ENCODE measurements at regions not wholly inside any gene's neighbourhood (a gene's known extent, or its start where the extent isn't known, plus 50 kb on each side); places are given as distances from the start of the nearest gene placed in this dataset.
"Not testable (repeated sequence)": the region's sequence is repeated elsewhere in the genome, so short reads cannot be mapped to it uniquely, and the experiment has no call there.

DNA sequence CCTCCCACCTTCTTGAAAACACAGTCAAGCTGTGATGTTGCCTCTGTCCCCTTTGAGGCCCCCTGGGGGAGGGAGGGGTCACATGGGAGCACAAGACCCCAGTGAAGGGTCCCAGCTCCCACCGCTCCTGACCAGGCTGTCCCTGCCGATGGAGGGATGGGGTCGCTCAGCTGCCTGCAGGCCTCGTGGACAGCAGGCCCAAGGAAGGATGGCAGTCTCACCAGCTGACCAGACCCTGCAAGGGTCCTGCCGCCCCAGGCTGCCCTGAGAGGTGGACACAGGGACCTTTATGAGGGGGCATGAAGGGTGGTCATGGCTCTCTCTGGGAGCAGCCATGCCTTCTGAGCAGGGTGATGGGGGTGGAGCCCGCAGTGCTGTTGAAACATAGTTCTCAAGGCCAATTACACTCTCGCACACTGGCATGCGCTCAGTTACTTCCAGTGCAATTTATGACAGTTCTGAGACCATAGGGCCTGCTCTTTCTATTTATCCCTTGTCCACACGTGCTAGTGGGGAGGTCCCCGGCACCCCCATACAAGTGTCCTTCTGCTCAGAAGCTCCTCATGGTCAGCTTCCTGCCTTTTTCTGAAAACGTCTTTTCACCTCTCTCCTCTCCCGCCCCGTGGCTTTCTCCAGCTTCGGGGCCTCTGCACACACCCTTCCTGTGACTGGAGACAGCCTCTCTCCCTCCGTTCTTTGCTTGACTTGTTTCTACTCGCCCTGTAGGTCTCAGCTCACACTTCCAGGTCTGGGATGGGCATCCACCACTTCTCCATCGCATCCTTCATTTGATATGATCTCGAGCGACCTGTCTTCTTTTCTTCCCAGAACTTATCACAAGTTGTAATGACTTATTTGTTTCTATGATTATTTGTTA lies 313.1 kb downstream of the ADGRD1 start:
- no peak overlapping the region for H3K4me2 ChIP-seq
- no peaks in the 10 kb centered on the region for H3K9me3 ChIP-seq (ENCODE audit: low read depth)
- H3K9me2 ChIP-seq (replicated peaks; ENCODE audit: insufficient read depth), result no peaks in the 10 kb centered on the region
- H3K79me2 ChIP-seq, result no peaks in the 10 kb centered on the region
- H2AFZ ChIP-seq, result no peak overlapping the region
- no peaks in the 10 kb centered on the region for H3K27me3 ChIP-seq
- TF ChIP-seq, protein P1, sequence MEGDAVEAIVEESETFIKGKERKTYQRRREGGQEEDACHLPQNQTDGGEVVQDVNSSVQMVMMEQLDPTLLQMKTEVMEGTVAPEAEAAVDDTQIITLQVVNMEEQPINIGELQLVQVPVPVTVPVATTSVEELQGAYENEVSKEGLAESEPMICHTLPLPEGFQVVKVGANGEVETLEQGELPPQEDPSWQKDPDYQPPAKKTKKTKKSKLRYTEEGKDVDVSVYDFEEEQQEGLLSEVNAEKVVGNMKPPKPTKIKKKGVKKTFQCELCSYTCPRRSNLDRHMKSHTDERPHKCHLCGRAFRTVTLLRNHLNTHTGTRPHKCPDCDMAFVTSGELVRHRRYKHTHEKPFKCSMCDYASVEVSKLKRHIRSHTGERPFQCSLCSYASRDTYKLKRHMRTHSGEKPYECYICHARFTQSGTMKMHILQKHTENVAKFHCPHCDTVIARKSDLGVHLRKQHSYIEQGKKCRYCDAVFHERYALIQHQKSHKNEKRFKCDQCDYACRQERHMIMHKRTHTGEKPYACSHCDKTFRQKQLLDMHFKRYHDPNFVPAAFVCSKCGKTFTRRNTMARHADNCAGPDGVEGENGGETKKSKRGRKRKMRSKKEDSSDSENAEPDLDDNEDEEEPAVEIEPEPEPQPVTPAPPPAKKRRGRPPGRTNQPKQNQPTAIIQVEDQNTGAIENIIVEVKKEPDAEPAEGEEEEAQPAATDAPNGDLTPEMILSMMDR (IDR thresholded peaks at IDR 0.05; ENCODE audit: poor library complexity), result no peak
- TF ChIP-seq EZH2phosphoT487 (IDR thresholded peaks at IDR 0.05; ENCODE audit: low read depth, severe bottlenecking, unreplicated experiment) (no peak), EZH2 (IDR thresholded peaks at IDR 0.05; ENCODE audit: borderline replicate concordance) (no peak)
- no peak overlapping the region for H3K27ac ChIP-seq
- no peaks in the 10 kb centered on the region for H3K36me3 ChIP-seq (replicated peaks; ENCODE audit: insufficient read depth, low read depth)
- H3K4me3 ChIP-seq, result no peak overlapping the region
- no peak for DNase-seq (ENCODE audit: low spot score)
- H4K20me1 ChIP-seq (ENCODE audit: insufficient read depth, poor library complexity, severe bottlenecking), result no peaks in the 10 kb centered on the region
- no peaks in the 10 kb centered on the region for H3K4me1 ChIP-seq (ENCODE audit: insufficient read depth)
- whole genome bisulfite sequencing (ENCODE audit: low lambda C conversion rate, missing lambda C conversion rate), result 88% methylated on average over 19 of the region's 19 CpGs

DNA sequence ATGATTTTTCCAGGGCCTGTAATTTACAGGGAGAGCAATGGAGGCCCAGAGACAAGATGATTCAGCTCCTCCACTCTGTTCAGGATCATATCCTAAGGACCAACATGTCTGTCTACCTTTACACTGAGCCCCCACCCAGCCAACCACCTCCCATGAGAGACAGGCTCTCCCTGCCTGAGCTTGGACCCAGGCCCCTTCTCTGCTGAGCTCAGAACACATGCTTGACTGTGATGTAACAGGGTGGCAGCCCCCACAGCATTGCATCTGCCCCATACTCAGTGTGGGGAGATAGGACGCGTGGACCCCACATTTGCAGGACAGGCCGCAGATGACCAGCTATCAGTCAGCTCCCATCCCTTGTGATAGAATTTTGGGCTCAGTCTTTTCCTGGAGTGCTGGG lies 313.9 kb downstream of the ADGRD1 start:
- Histone ChIP-seq H3K4me1 (ENCODE audit: insufficient read depth) (no peaks in the 10 kb centered on the region), H3K4me3 (no peak overlapping the region), H3K4me2 (no peak overlapping the region), H3K27me3 (no peaks in the 10 kb centered on the region), H4K20me1 (ENCODE audit: insufficient read depth, poor library complexity, severe bottlenecking) (no peaks in the 10 kb centered on the region), H3K27ac (no peak overlapping the region), H2AFZ (no peak overlapping the region), H3K36me3 (replicated peaks; ENCODE audit: insufficient read depth, low read depth) (no peaks in the 10 kb centered on the region), H3K9me3 (ENCODE audit: low read depth) (no peaks in the 10 kb centered on the region), H3K9me2 (replicated peaks; ENCODE audit: insufficient read depth) (no peaks in the 10 kb centered on the region), H3K79me2 (no peaks in the 10 kb centered on the region)
- 92% methylated on average over 3 of the region's 3 CpGs for WGBS (ENCODE audit: low lambda C conversion rate, missing lambda C conversion rate)
- no peak for DNase-seq (ENCODE audit: low spot score)
- TF ChIP-seq, protein P1 (IDR thresholded peaks at IDR 0.05; ENCODE audit: poor library complexity), result no peak
- no peak for TF ChIP-seq EZH2 (IDR thresholded peaks at IDR 0.05; ENCODE audit: borderline replicate concordance)
- TF ChIP-seq EZH2phosphoT487 (IDR thresholded peaks at IDR 0.05; ENCODE audit: low read depth, severe bottlenecking, unreplicated experiment), result no peak

- H3K4me3 ChIP-seq; H3K27ac ChIP-seq; H3K4me2 ChIP-seq; H3K27me3 ChIP-seq; H3K4me1 ChIP-seq (ENCODE audit: insufficient read depth); H4K20me1 ChIP-seq (ENCODE audit: insufficient read depth, poor library complexity, severe bottlenecking); H3K36me3 ChIP-seq (replicated peaks; ENCODE audit: insufficient read depth, low read depth); H3K9me3 ChIP-seq (ENCODE audit: low read depth); H3K79me2 ChIP-seq; H2AFZ ChIP-seq; H3K9me2 ChIP-seq (replicated peaks; ENCODE audit: insufficient read depth); DNase-seq (ENCODE audit: low spot score): not testable (repeated sequence)
- WGBS (ENCODE audit: low lambda C conversion rate, missing lambda C conversion rate), result 31% methylated on average over 4 of the region's 7 CpGs
These were observed 314.4 kb downstream of the ADGRD1 start for GRCh38 chr12:131268123-131268522.

DNA sequence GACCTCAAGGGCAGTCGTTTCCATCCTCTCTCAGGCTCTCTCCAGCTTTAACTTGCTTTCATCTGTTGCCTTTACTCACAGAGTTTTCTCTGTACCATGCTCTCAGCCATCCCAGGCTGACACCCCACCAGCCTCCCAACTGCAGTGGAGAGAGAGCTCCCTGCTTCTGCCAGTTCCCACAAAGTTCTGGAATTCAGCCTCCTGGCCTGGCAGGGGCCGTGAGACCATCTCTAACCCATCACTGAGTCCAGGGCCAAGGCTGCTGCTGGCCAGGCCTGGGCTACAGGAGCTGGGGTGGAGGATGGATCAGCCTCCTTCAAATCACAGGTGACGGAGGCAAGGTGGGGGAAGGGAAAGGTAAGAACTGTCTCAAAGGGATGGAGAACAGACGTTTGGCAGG lies 314.9 kb downstream of the ADGRD1 start:
- not testable (repeated sequence) for H4K20me1 ChIP-seq (ENCODE audit: insufficient read depth, poor library complexity, severe bottlenecking); H3K9me2 ChIP-seq (replicated peaks; ENCODE audit: insufficient read depth); DNase-seq (ENCODE audit: low spot score); H3K36me3 ChIP-seq (replicated peaks; ENCODE audit: insufficient read depth, low read depth); H3K27me3 ChIP-seq; H2AFZ ChIP-seq; H3K79me2 ChIP-seq; H3K4me3 ChIP-seq; H3K27ac ChIP-seq; H3K4me2 ChIP-seq; H3K9me3 ChIP-seq (ENCODE audit: low read depth); H3K4me1 ChIP-seq (ENCODE audit: insufficient read depth)
- WGBS (ENCODE audit: low lambda C conversion rate, missing lambda C conversion rate), result 65% methylated on average over 4 of the region's 4 CpGs
